SK-N-SH (cell line): ENCODE measurements at regions not wholly inside any gene's neighbourhood (a gene's known extent, or its start where the extent isn't known, plus 50 kb on each side); places are given as distances from the start of the nearest gene placed in this dataset.

Source experiments
- CTCF ChIA-PET: fragments of 300-600, 350-600 bp; formaldehyde crosslinking; extraction: SDS; loops from one replicate; lab custom pipeline; 2021; lab: Yijun Ruan, JAX
- POLR2A ChIA-PET: fragments of 350-600 bp; sonication (Branson Sonifier 250); formaldehyde crosslinking; extraction: SDS; loops from one replicate; lab custom pipeline; 2020; ENCODE audit warnings: antibody characterized with exemption, inconsistent platforms; lab: Yijun Ruan, JAX
- DNase-seq: peaks from one replicate; pipeline ENCODE4 v3.0.0; 2012
- H2AFZ ChIP-seq: fragments of 200-600 bp; sonication (generic); 2 replicates; pipeline ENCODE4 v1.8.1; 2016; ENCODE audit warnings: antibody characterized with exemption, mild to moderate bottlenecking, low read depth
- H3F3A ChIP-seq: fragments of 200-600 bp; sonication (generic); replicated peaks from 2 replicates; pipeline ENCODE3; 2016; ENCODE audit warnings: antibody characterized with exemption, mild to moderate bottlenecking; ENCODE audit not compliant: insufficient read depth
- H3K27ac ChIP-seq, 2 experiments: fragments of 200-500 bp in 1 of 2; fragments of 200-600 bp in 1 of 2; sonication (Bioruptor generic) in 1 of 2; sonication (generic), shearing (Covaris generic) in 1 of 2; 2 replicates each; pipeline versions ENCODE4 v1.5.1 to v1.6.1; 2014 to 2016; ENCODE audit warnings: low read depth in 2 of 2, inconsistent platforms in 1 of 2, low read length in 1 of 2, mild to moderate bottlenecking in 1 of 2, mixed read lengths in 1 of 2
- H3K27me3 ChIP-seq: fragments of 200-600 bp; sonication (generic), shearing (Covaris generic); 2 replicates; pipeline ENCODE4 v1.6.1; 2016; ENCODE audit warnings: mixed run types; ENCODE audit not compliant: insufficient read depth
- H3K36me3 ChIP-seq, 2 experiments: fragments of 200-500 bp in 1 of 2; fragments of 200-600 bp in 1 of 2; sonication (Bioruptor generic) in 1 of 2; sonication (generic) in 1 of 2; replicated peaks in 1 of 2; 2 replicates each; pipeline versions ENCODE3 to v1.5.1; 2014 to 2016; ENCODE audit warnings: low read length in 1 of 2, mild to moderate bottlenecking in 1 of 2; ENCODE audit not compliant: insufficient read depth in 2 of 2, control insufficient read depth in 1 of 2
- H3K4me1 ChIP-seq, 2 experiments: fragments of 200-500 bp in 1 of 2; fragments of 200-600 bp in 1 of 2; sonication (Bioruptor generic) in 1 of 2; sonication (generic), shearing (Covaris generic) in 1 of 2; 2 replicates each; pipeline versions ENCODE4 v1.5.1 to v1.6.1; 2014 to 2016; ENCODE audit warnings: low read depth in 1 of 2, low read length in 1 of 2, mixed run types in 1 of 2; ENCODE audit not compliant: insufficient read depth in 2 of 2, control insufficient read depth in 1 of 2
- H3K4me2 ChIP-seq: fragments of 200-600 bp; sonication (generic), shearing (Covaris generic); 2 replicates; pipeline ENCODE4 v1.6.1; 2017; ENCODE audit warnings: mixed run types
- H3K4me3 ChIP-seq, 2 experiments: fragments of 200-500 bp in 1 of 2; fragments of 200-600 bp in 1 of 2; sonication (Bioruptor generic) in 1 of 2; sonication (generic), shearing (Covaris generic) in 1 of 2; 2 replicates each; pipeline versions ENCODE4 v1.5.1 to v1.8.1; 2014 to 2016; ENCODE audit warnings: low read depth in 2 of 2, inconsistent platforms in 1 of 2, low read length in 1 of 2, mild to moderate bottlenecking in 1 of 2, mixed read lengths in 1 of 2, moderate library complexity in 1 of 2
- H3K79me2 ChIP-seq: fragments of 200-600 bp; sonication (generic); 2 replicates; pipeline ENCODE4 v1.8.1; 2017; ENCODE audit warnings: mild to moderate bottlenecking; ENCODE audit not compliant: insufficient read depth
- H3K9ac ChIP-seq: fragments of 200-600 bp; sonication (generic); 2 replicates; pipeline ENCODE4 v1.6.1; 2017; ENCODE audit warnings: mixed run types
- H3K9me2 ChIP-seq: fragments of 200-600 bp; sonication (generic); 2 replicates; pipeline ENCODE4 v1.6.1; 2017; ENCODE audit warnings: mixed run types
- H3K9me3 ChIP-seq: fragments of 200-600 bp; sonication (generic); 2 replicates; pipeline ENCODE4 v1.6.1; 2017; ENCODE audit warnings: mixed run types, mild to moderate bottlenecking, moderate library complexity
- H4K20me1 ChIP-seq: fragments of 200-600 bp; sonication (generic); 2 replicates; pipeline ENCODE4 v1.6.1; 2017; ENCODE audit warnings: mild to moderate bottlenecking, mixed run types; ENCODE audit not compliant: insufficient read depth
- CHD2 ChIP-seq: fragments of 150-350 bp; IDR thresholded peaks from 2 replicates; pipeline ENCODE4 v1.6.1; 2018; ENCODE audit warnings: low read length; ENCODE audit not compliant: partially characterized antibody
- EP300 ChIP-seq, 2 experiments: IDR thresholded peaks; 2 replicates each; pipeline versions ENCODE4 v1.4.0 to v1.6.1; 2012; ENCODE audit warnings: borderline replicate concordance in 1 of 2, low read depth in 1 of 2, low read length in 1 of 2
- EZH2phosphoT487 ChIP-seq: fragments of 200-600 bp; sonication (generic); IDR thresholded peaks from 2 replicates; pipeline ENCODE4 v1.6.1; 2017; ENCODE audit warnings: low read depth, mixed run types, mild to moderate bottlenecking, antibody characterized with exemption, moderate library complexity, borderline replicate concordance
- GATA2 ChIP-seq: sonication (generic); formaldehyde crosslinking; IDR thresholded peaks from 2 replicates; pipeline ENCODE4 v1.5.0; 2020; ENCODE audit warnings: mild to moderate bottlenecking, missing genetic modification reagents
- IRF3 ChIP-seq: fragments of 150-350 bp; IDR thresholded peaks from 2 replicates; pipeline ENCODE4 v1.6.1; 2016; ENCODE audit warnings: mild to moderate bottlenecking, low read depth, low read length
- MAX ChIP-seq: IDR thresholded peaks from 2 replicates; pipeline ENCODE4 v1.4.0; 2012; ENCODE audit warnings: low read depth
- MXI1 ChIP-seq: IDR thresholded peaks from 2 replicates; pipeline ENCODE4 v1.6.1; 2012; ENCODE audit warnings: mild to moderate bottlenecking, low read depth, low read length, improper control_type of control experiment
- NFIC ChIP-seq: IDR thresholded peaks from 2 replicates; pipeline ENCODE4 v1.4.0; 2012; ENCODE audit warnings: borderline replicate concordance
- PBX3 ChIP-seq: IDR thresholded peaks from 2 replicates; pipeline ENCODE4; 2012
- REST ChIP-seq: IDR thresholded peaks from 2 replicates; pipeline ENCODE4 v1.6.1; 2012; ENCODE audit warnings: mild to moderate bottlenecking, low read depth, low read length, moderate library complexity
- RFX5 ChIP-seq: IDR thresholded peaks from 2 replicates; pipeline ENCODE4 v1.6.1; 2012; ENCODE audit warnings: mild to moderate bottlenecking, improper control_type of control experiment, low read length
- RXRA ChIP-seq: IDR thresholded peaks from 2 replicates; pipeline ENCODE4 v1.4.0; 2012; ENCODE audit warnings: low read depth, mild to moderate bottlenecking, borderline replicate concordance
- SIN3A ChIP-seq: IDR thresholded peaks from 2 replicates; pipeline ENCODE4 v1.6.1; 2012; ENCODE audit warnings: low read depth, mild to moderate bottlenecking, low read length, moderate library complexity, borderline replicate concordance
- SMC3 ChIP-seq: IDR thresholded peaks from 2 replicates; pipeline ENCODE4 v1.6.1; 2012; ENCODE audit warnings: low read depth, low read length, improper control_type of control experiment
- TCF12 ChIP-seq: IDR thresholded peaks from 2 replicates; pipeline ENCODE4 v1.4.0; 2012
- USF2 ChIP-seq: fragments of 150-350 bp; IDR thresholded peaks from 2 replicates; pipeline ENCODE4 v1.6.1; 2017; ENCODE audit warnings: antibody characterized with exemption, low read length, low read depth, borderline replicate concordance
- WGBS: methylation state at CpG from one replicate; pipeline ENCODE4 v1.1.6; 2017; ENCODE audit warnings: low lambda C conversion rate; 5-methylcytosine and 5-hydroxymethylcytosine counted together

- Histone ChIP-seq H3K9me2 (no peaks in the 10 kb centered on the region), H2AFZ (no peak overlapping the region), H3K27ac (no peak overlapping the region), H3K9ac (no peak overlapping the region), H3K4me1 (no peaks in the 10 kb centered on the region; a peak in 1 of 4 replicates), H3F3A (no peaks in the 10 kb centered on the region), H3K4me2 (no peak overlapping the region), H3K9me3 (no peaks in the 10 kb centered on the region), H3K4me3 (no peak overlapping the region), H3K27me3 (no peaks in the 10 kb centered on the region), H3K79me2 (no peaks in the 10 kb centered on the region), H3K36me3 (no peaks in the 10 kb centered on the region), H4K20me1 (no peaks in the 10 kb centered on the region)
- 33% methylated on average over 4 of the region's 4 CpGs for WGBS
- ChIA-PET CTCF (interaction anchor here (1.1 to 1.9 kb wide), 2 partner anchors 11 to 60 kb away, joined by 3 to 7 read pairs; no protein-coding TSS in a partner anchor), POLR2A (no interaction called here)
- DNase-seq = no peak
- TF ChIP-seq EZH2phosphoT487 (no peak), RXRA (no peak), CHD2 (no peak), RFX5 (no peak), TCF12 (no peak), SMC3 (no peak), PBX3 (no peak), MAX (no peak), REST (no peak), MXI1 (no peak), IRF3 (no peak), EP300 (IDR thresholded peaks at IDR 0.05; ENCODE audit: borderline replicate concordance in 1 of 2, low read depth in 1 of 2, low read length in 1 of 2) (no peak), USF2 (no peak), GATA2 (no peak), SIN3A (no peak), NFIC (no peak)
Measured at GRCh38 chr5:158135682-158136179, 276.8 kb upstream of the CLINT1 start.
